SHP77 (cell line): ENCODE measurements at regions not wholly inside any gene's neighbourhood (a gene's known extent, or its start where the extent isn't known, plus 50 kb on each side); places are given as distances from the start of the nearest gene placed in this dataset.

Experiments
- DNase-seq, 2 experiments: peaks; one replicate each; lab custom pipeline; 2025; lab: John Stamatoyannopoulos, UW

- no peak for DNase-seq
Observed at GRCh38 chr3:140816372-140817195, 125.1 kb upstream of the SLC25A36 start.

GRCh38 chr3:140821493-140821892, 120.1 kb upstream of the SLC25A36 start:
- DNase-seq: no peak

- DNase-seq: no peak
Observed at GRCh38 chr3:140822401-140823047, 119.1 kb upstream of the SLC25A36 start.

GRCh38 chr3:140823106-140823505, 118.5 kb upstream of the SLC25A36 start:
- no peak for DNase-seq

- DNase-seq: no peak
Observed at GRCh38 chr3:140827894-140828293, 113.7 kb upstream of the SLC25A36 start.

- no peak for DNase-seq
Observed at GRCh38 chr3:140828585-140828984, 113.1 kb upstream of the SLC25A36 start.

GRCh38 chr3:140829796-140830195, 111.8 kb upstream of the SLC25A36 start:
- DNase-seq: no peak

GRCh38 chr3:140830391-140830790, 111.2 kb upstream of the SLC25A36 start:
- no peak for DNase-seq

GRCh38 chr3:140832883-140833282, 108.8 kb upstream of the SLC25A36 start:
- no peak for DNase-seq

GRCh38 chr3:140834266-140835037, 107.2 kb upstream of the SLC25A36 start:
- DNase-seq: no peak

- DNase-seq: no peak
Observed at GRCh38 chr3:140842984-140843649, 98.5 kb upstream of the SLC25A36 start.

- no peak for DNase-seq
Observed at GRCh38 chr3:140843656-140844055, 98.0 kb upstream of the SLC25A36 start.

GRCh38 chr3:140844072-140844471, 97.6 kb upstream of the SLC25A36 start:
- DNase-seq: no peak

- no peak for DNase-seq
Observed at GRCh38 chr3:140845882-140846281, 95.8 kb upstream of the SLC25A36 start.

- no peak for DNase-seq
Observed at GRCh38 chr3:140848666-140849065, 93.0 kb upstream of the SLC25A36 start.

GRCh38 chr3:140850210-140850955, 91.3 kb upstream of the SLC25A36 start:
- DNase-seq: peak in 1 of 2 experiments; percentile 2

GRCh38 chr3:140854961-140855360, 86.7 kb upstream of the SLC25A36 start:
- DNase-seq: no peak

GRCh38 chr3:140856905-140857304, 84.7 kb upstream of the SLC25A36 start:
- DNase-seq: no peak

GRCh38 chr3:140857993-140858392, 83.6 kb upstream of the SLC25A36 start:
- DNase-seq: no peak

- peak; percentile 87 for DNase-seq
Observed at GRCh38 chr3:140859592-140860336, 81.9 kb upstream of the SLC25A36 start.

- peak; percentile 60 to 65 for DNase-seq
Observed at GRCh38 chr3:140863580-140864009, 78.0 kb upstream of the SLC25A36 start.
